GM23338 (cell line): ENCODE measurements at regions not wholly inside any gene's neighbourhood (a gene's known extent, or its start where the extent isn't known, plus 50 kb on each side); places are given as distances from the start of the nearest gene placed in this dataset.

Source experiments
- ATAC-seq: fragments of 200-7000 bp; cut with Tn5 transposase; 3 replicates; pipeline ENCODE4 v1.9.1; 2020
- DNase-seq: peaks from one replicate; pipeline ENCODE4 v3.0.0-alpha.2; 2015; ENCODE audit warnings: low spot score
- H2AFZ ChIP-seq: fragments of 200-600 bp; sonication (generic); 2 replicates; pipeline ENCODE4 v1.8.0; 2016; ENCODE audit warnings: antibody characterized with exemption, mild to moderate bottlenecking, moderate library complexity
- H3F3A ChIP-seq: fragments of 200-600 bp; sonication (generic); replicated peaks from 2 replicates; pipeline ENCODE4 v1.8.0; 2017; ENCODE audit warnings: antibody characterized with exemption, mixed run types, low read depth
- H3K27ac ChIP-seq: fragments of 200-600 bp; sonication (generic); 2 replicates; pipeline ENCODE4 v1.6.1; 2016; ENCODE audit warnings: low read depth
- H3K27me3 ChIP-seq: fragments of 200-600 bp; sonication (generic); 2 replicates; pipeline ENCODE4 v1.8.0; 2016; ENCODE audit warnings: mild to moderate bottlenecking, mixed run types, moderate library complexity; ENCODE audit not compliant: insufficient read depth
- H3K36me3 ChIP-seq: fragments of 200-600 bp; sonication (generic); 2 replicates; pipeline ENCODE4 v1.8.0; 2016; ENCODE audit warnings: mild to moderate bottlenecking; ENCODE audit not compliant: insufficient read depth
- H3K4me1 ChIP-seq: fragments of 200-600 bp; sonication (generic); 2 replicates; pipeline ENCODE4 v1.8.0; 2016; ENCODE audit warnings: mild to moderate bottlenecking, moderate library complexity; ENCODE audit not compliant: insufficient read depth
- H3K4me2 ChIP-seq: fragments of 200-600 bp; sonication (generic); 2 replicates; pipeline ENCODE4 v1.7.1; 2017; ENCODE audit warnings: mixed run types
- H3K4me3 ChIP-seq: fragments of 200-600 bp; sonication (generic); 2 replicates; pipeline ENCODE4 v1.6.1; 2016; ENCODE audit warnings: mixed run types
- H3K79me2 ChIP-seq: fragments of 200-600 bp; sonication (generic); replicated peaks from 2 replicates; pipeline ENCODE4 v1.8.0; 2017; ENCODE audit warnings: mild to moderate bottlenecking; ENCODE audit not compliant: insufficient read depth
- H3K9me2 ChIP-seq: fragments of 200-600 bp; sonication (generic); 2 replicates; pipeline ENCODE4 v1.8.0; 2017; ENCODE audit not compliant: insufficient read depth
- H4K20me1 ChIP-seq: fragments of 200-600 bp; sonication (generic); replicated peaks from 2 replicates; pipeline ENCODE4 v1.8.0; 2017; ENCODE audit warnings: mild to moderate bottlenecking; ENCODE audit not compliant: insufficient read depth
- H3K27ac Mint-ChIP-seq: 2 replicates; pipeline ENCODE4 v1.8.0; 2020; ENCODE audit warnings: inconsistent platforms, mild to moderate bottlenecking, moderate library complexity, mixed read lengths
- H3K27me3 Mint-ChIP-seq: 3 replicates; pipeline ENCODE4 v1.8.0; 2022; ENCODE audit warnings: low read depth, mild to moderate bottlenecking, moderate library complexity, mixed read lengths, inconsistent platforms; ENCODE audit not compliant: insufficient read depth, poor library complexity
- H3K36me3 Mint-ChIP-seq: 3 replicates; pipeline ENCODE4 v1.8.0; 2021; ENCODE audit warnings: low read depth, mild to moderate bottlenecking, inconsistent platforms, moderate library complexity, mixed read lengths
- H3K4me1 Mint-ChIP-seq: 3 replicates; pipeline ENCODE4 v1.8.0; 2020; ENCODE audit warnings: mild to moderate bottlenecking, inconsistent platforms, mixed read lengths
- H3K4me3 Mint-ChIP-seq: 3 replicates; pipeline ENCODE4 v1.8.0; 2021; ENCODE audit warnings: moderate library complexity, mild to moderate bottlenecking, inconsistent platforms, mixed read lengths
- H3K9me3 Mint-ChIP-seq: 3 replicates; pipeline ENCODE4 v1.8.0; 2020; ENCODE audit warnings: moderate library complexity, mild to moderate bottlenecking, inconsistent platforms, mixed read lengths
- CREB1 ChIP-seq: fragments of 250-450 bp; sonication (Bioruptor Pico); IDR thresholded peaks from 2 replicates; pipeline ENCODE4 v1.5.0; 2020; ENCODE audit warnings: low read depth, mild to moderate bottlenecking, moderate library complexity
- CTCF ChIP-seq, 2 experiments: fragments of 200-600 bp in 1 of 2; sonication (generic) in 1 of 2; conservative IDR thresholded peaks; 2 replicates each; pipeline versions ENCODE4 v1.5.1 to v1.6.1; 2016 to 2017; ENCODE audit warnings: antibody characterized with exemption in 2 of 2, low read depth in 2 of 2, mild to moderate bottlenecking in 2 of 2, moderate library complexity in 1 of 2
- ETS1 ChIP-seq: IDR thresholded peaks from 2 replicates; pipeline ENCODE4 v1.6.1; 2016; ENCODE audit warnings: antibody characterized with exemption
- EZH2 ChIP-seq: fragments of 200-600 bp; sonication (generic); IDR thresholded peaks from one replicate; pipeline ENCODE4 v1.8.0; 2017; ENCODE audit warnings: antibody characterized with exemption, mild to moderate bottlenecking, low read depth; ENCODE audit not compliant: unreplicated experiment
- EZH2phosphoT487 ChIP-seq: fragments of 200-600 bp; sonication (generic); IDR thresholded peaks from one replicate; pipeline ENCODE4 v1.8.1; 2018; ENCODE audit warnings: antibody characterized with exemption; ENCODE audit not compliant: unreplicated experiment
- JUNB ChIP-seq: IDR thresholded peaks from one replicate; pipeline ENCODE4 v1.6.1; 2016; ENCODE audit warnings: antibody characterized with exemption; ENCODE audit not compliant: unreplicated experiment
- NANOG ChIP-seq: IDR thresholded peaks from 2 replicates; pipeline ENCODE4 v1.6.1; 2016; ENCODE audit warnings: antibody characterized with exemption, borderline replicate concordance
- POLR2AphosphoS5 ChIP-seq: IDR thresholded peaks from 2 replicates; pipeline ENCODE4 v1.6.1; 2016; ENCODE audit warnings: antibody characterized with exemption, low read depth
- REST ChIP-seq: IDR thresholded peaks from one replicate; pipeline ENCODE4 v1.6.1; 2018; ENCODE audit warnings: antibody characterized with exemption; ENCODE audit not compliant: unreplicated experiment
- STAT1 ChIP-seq: IDR thresholded peaks from one replicate; pipeline ENCODE4 v1.6.1; 2016; ENCODE audit warnings: antibody characterized with exemption; ENCODE audit not compliant: unreplicated experiment
- ZNF114 ChIP-seq: fragments of 250-450 bp; sonication (Bioruptor Pico); IDR thresholded peaks from 2 replicates; pipeline ENCODE4 v1.5.0; 2020; ENCODE audit warnings: mild to moderate bottlenecking, moderate library complexity
- ZNF331 ChIP-seq: fragments of 250-450 bp; sonication (Bioruptor Pico); IDR thresholded peaks from 2 replicates; pipeline ENCODE4 v1.5.0; 2020; ENCODE audit warnings: low read depth, mild to moderate bottlenecking, moderate library complexity
- ZNF462 ChIP-seq: fragments of 250-450 bp; sonication (Bioruptor Pico); IDR thresholded peaks from 2 replicates; pipeline ENCODE4 v1.5.0; 2020; ENCODE audit warnings: mild to moderate bottlenecking, moderate library complexity

- Mint-ChIP-seq H3K36me3 (no peaks in the 10 kb centered on the region), H3K4me1 (0 out of 3 replicates have a peak, but pooled peaks cover 4% of the 10 kb centered on the region), H3K4me3 (no peak overlapping the region), H3K9me3 (no peaks in the 10 kb centered on the region), H3K27me3 (peaks cover 2% of the 10 kb centered on the region), H3K27ac (no peak overlapping the region)
- no peaks in the 10 kb centered on the region for H3K4me1 ChIP-seq
- ATAC-seq (no peak), DNase-seq (no peak)
- no peak overlapping the region for H3K27ac ChIP-seq
- H3K4me3 ChIP-seq: no peak overlapping the region
- H3F3A ChIP-seq: no peaks in the 10 kb centered on the region
- no peaks in the 10 kb centered on the region for H4K20me1 ChIP-seq
- no peaks in the 10 kb centered on the region for H3K27me3 ChIP-seq
- no peaks in the 10 kb centered on the region for H3K9me2 ChIP-seq
- H3K4me2 ChIP-seq: no peak overlapping the region
- H2AFZ ChIP-seq: no peak overlapping the region
- H3K36me3 ChIP-seq: no peaks in the 10 kb centered on the region
- H3K79me2 ChIP-seq: no peaks in the 10 kb centered on the region
- no peak for TF ChIP-seq STAT1
- no peak for TF ChIP-seq REST
- TF ChIP-seq EZH2: no peak
- no peak for TF ChIP-seq JUNB
- no peak for TF ChIP-seq CTCF (conservative IDR thresholded peaks at IDR 0.05; ENCODE audit: low read depth in 2 of 2)
- no peak for TF ChIP-seq ZNF331 (CRISPR knock-in tag)
- no peak for TF ChIP-seq CREB1 (CRISPR knock-in tag)
- no peak for TF ChIP-seq NANOG
- no peak for TF ChIP-seq ETS1
- TF ChIP-seq POLR2AphosphoS5: no peak
- TF ChIP-seq EZH2phosphoT487: no peak
- no peak for TF ChIP-seq ZNF462 (CRISPR knock-in tag)
- TF ChIP-seq ZNF114 (CRISPR knock-in tag): no peak
Measured at GRCh38 chr1:57868239-57868638, 444.4 kb upstream of the DAB1 start.
